Mammary epithelial cell (primary cell): ENCODE measurements at regions not wholly inside any gene's neighbourhood (a gene's known extent, or its start where the extent isn't known, plus 50 kb on each side); places are given as distances from the start of the nearest gene placed in this dataset.

Source experiments
- EZH2 ChIP-seq: IDR thresholded peaks from 2 replicates; pipeline ENCODE4 v1.6.1; 2012; ENCODE audit warnings: low read length, inconsistent platforms, borderline replicate concordance
- TF ChIP-seq, protein P1 (sequence below), 2 donors: IDR thresholded peaks in 1 of 2; conservative IDR thresholded peaks in 1 of 2; 2 replicates each; pipeline ENCODE4 v1.5.1; 2011 to 2012; ENCODE audit warnings: inconsistent platforms in 2 of 2, low read length in 2 of 2, mild to moderate bottlenecking in 2 of 2, control low read depth in 1 of 2, low read depth in 1 of 2; ENCODE audit not compliant: insufficient read depth in 1 of 2; ENCODE audit errors: extremely low read depth in 1 of 2

DNA sequence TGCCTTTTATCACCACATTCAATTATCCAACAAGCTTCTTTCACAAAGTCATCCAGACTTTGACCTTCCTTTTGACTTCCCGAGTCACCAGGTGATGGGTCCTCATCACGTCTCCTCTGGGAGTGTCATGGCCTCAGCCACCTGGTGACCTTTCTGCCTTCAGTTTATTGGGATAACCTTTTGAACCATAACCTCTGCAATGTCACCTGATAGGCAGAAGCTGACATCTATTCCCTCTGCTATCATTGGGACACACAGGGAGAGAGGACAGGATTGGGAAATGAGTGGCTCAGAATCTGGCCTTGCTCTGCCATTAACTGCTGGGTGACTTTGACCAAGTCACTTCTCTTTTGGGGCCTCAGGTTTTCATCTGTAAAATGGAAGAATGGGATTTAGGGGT is 388.7 kb downstream of the NUAK1 start:
- TF ChIP-seq, protein P1, sequence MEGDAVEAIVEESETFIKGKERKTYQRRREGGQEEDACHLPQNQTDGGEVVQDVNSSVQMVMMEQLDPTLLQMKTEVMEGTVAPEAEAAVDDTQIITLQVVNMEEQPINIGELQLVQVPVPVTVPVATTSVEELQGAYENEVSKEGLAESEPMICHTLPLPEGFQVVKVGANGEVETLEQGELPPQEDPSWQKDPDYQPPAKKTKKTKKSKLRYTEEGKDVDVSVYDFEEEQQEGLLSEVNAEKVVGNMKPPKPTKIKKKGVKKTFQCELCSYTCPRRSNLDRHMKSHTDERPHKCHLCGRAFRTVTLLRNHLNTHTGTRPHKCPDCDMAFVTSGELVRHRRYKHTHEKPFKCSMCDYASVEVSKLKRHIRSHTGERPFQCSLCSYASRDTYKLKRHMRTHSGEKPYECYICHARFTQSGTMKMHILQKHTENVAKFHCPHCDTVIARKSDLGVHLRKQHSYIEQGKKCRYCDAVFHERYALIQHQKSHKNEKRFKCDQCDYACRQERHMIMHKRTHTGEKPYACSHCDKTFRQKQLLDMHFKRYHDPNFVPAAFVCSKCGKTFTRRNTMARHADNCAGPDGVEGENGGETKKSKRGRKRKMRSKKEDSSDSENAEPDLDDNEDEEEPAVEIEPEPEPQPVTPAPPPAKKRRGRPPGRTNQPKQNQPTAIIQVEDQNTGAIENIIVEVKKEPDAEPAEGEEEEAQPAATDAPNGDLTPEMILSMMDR (conservative IDR thresholded peaks at IDR 0.05 in 1 of 2, IDR thresholded peaks at IDR 0.05 in 1 of 2; ENCODE audit: extremely low read depth in 1 of 2, insufficient read depth in 1 of 2, low read depth in 1 of 2, low read length in 2 of 2) = no peak
- TF ChIP-seq EZH2 = no peak
